CD14-positive monocyte (primary cell): ENCODE measurements at regions not wholly inside any gene's neighbourhood (a gene's known extent, or its start where the extent isn't known, plus 50 kb on each side); places are given as distances from the start of the nearest gene placed in this dataset.

Experiments
- DNase-seq, 3 donors: peaks; one replicate each; pipeline ENCODE4 v3.0.0-alpha.2; 2011 to 2022
- H2AFZ ChIP-seq: 2 replicates; pipeline ENCODE4 v1.6.0; 2012; ENCODE audit warnings: mild to moderate bottlenecking, low read depth, low read length, inconsistent platforms; ENCODE audit not compliant: insufficient read depth, poor library complexity, severe bottlenecking
- H3K27ac ChIP-seq, 2 donors: 1 replicate in 1 of 2; 2 replicates in 1 of 2; pipeline ENCODE4 v1.5.1; 2012 to 2013; ENCODE audit warnings: low read length in 2 of 2, control low read depth in 1 of 2, inconsistent platforms in 1 of 2, low read depth in 1 of 2, mild to moderate bottlenecking in 1 of 2
- H3K27me3 ChIP-seq, 2 donors: one replicate each; pipeline versions ENCODE4 v1.6.0 to v1.6.1; 2011 to 2013; ENCODE audit warnings: low read length in 2 of 2; ENCODE audit not compliant: control insufficient read depth in 2 of 2, insufficient read depth in 2 of 2
- H3K36me3 ChIP-seq, 2 donors: replicated peaks in 1 of 2; 1 replicate in 1 of 2; 2 replicates in 1 of 2; pipeline versions ENCODE4 v1.5.1 to v1.6.1; 2012 to 2013; ENCODE audit warnings: low read length in 2 of 2, control low read depth in 1 of 2, inconsistent platforms in 1 of 2, mild to moderate bottlenecking in 1 of 2; ENCODE audit not compliant: insufficient read depth in 2 of 2, control insufficient read depth in 1 of 2
- H3K4me1 ChIP-seq, 2 donors: 1 replicate in 1 of 2; 2 replicates in 1 of 2; pipeline versions ENCODE4 v1.5.1 to v1.6.1; 2012 to 2013; ENCODE audit warnings: low read length in 2 of 2, control low read depth in 1 of 2, inconsistent platforms in 1 of 2, mild to moderate bottlenecking in 1 of 2, moderate library complexity in 1 of 2; ENCODE audit not compliant: insufficient read depth in 2 of 2, control insufficient read depth in 1 of 2
- H3K4me2 ChIP-seq: replicated peaks from 2 replicates; pipeline ENCODE3; 2012; ENCODE audit warnings: low read length, moderate library complexity, mild to moderate bottlenecking; ENCODE audit not compliant: poor library complexity, severe bottlenecking; ENCODE audit errors: extremely low read depth
- H3K4me3 ChIP-seq, 3 experiments: fragments of 200-600 bp in 1 of 3; sonication (generic) in 1 of 3; replicated peaks in 1 of 3; 1 replicate in 2 of 3; 2 replicates in 1 of 3; pipeline ENCODE4 v1.5.1; 2011 to 2013; ENCODE audit warnings: low read length in 3 of 3, mild to moderate bottlenecking in 3 of 3, control low read depth in 2 of 3, low read depth in 2 of 3, inconsistent platforms in 1 of 3, moderate library complexity in 1 of 3
- H3K79me2 ChIP-seq: 2 replicates; pipeline ENCODE4 v1.6.0; 2012; ENCODE audit warnings: mild to moderate bottlenecking, control low read depth, inconsistent platforms, low read length, moderate library complexity; ENCODE audit not compliant: insufficient read depth
- H3K9ac ChIP-seq: 2 replicates; pipeline ENCODE4 v1.6.0; 2017; ENCODE audit warnings: low read length, mild to moderate bottlenecking; ENCODE audit not compliant: insufficient read depth, poor library complexity, severe bottlenecking
- H3K9me3 ChIP-seq, 2 donors: replicated peaks in 1 of 2; 1 replicate in 1 of 2; 2 replicates in 1 of 2; pipeline versions ENCODE4 v1.5.1 to v1.6.1; 2012 to 2013; ENCODE audit warnings: low read length in 2 of 2, control low read depth in 1 of 2; ENCODE audit not compliant: control insufficient read depth in 1 of 2, insufficient read depth in 1 of 2
- H4K20me1 ChIP-seq: 2 replicates; pipeline ENCODE4 v1.6.0; 2012; ENCODE audit warnings: mild to moderate bottlenecking, low read length, control low read depth, moderate library complexity; ENCODE audit not compliant: insufficient read depth
- H3K27ac Mint-ChIP-seq, 7 donors: one replicate each; pipeline ENCODE4 v1.8.0; 2020; ENCODE audit warnings: mild to moderate bottlenecking in 7 of 7, mixed read lengths in 7 of 7, moderate library complexity in 6 of 7, inconsistent platforms in 2 of 7
- H3K27me3 Mint-ChIP-seq, 3 donors: one replicate each; pipeline ENCODE4 v1.8.0; 2021 to 2022; ENCODE audit warnings: low read depth in 3 of 3, mild to moderate bottlenecking in 3 of 3, mixed read lengths in 3 of 3, moderate library complexity in 3 of 3, inconsistent platforms in 1 of 3
- H3K36me3 Mint-ChIP-seq, 2 donors: one replicate each; pipeline ENCODE4 v1.8.0; 2020; ENCODE audit warnings: mixed read lengths in 2 of 2, inconsistent platforms in 1 of 2, mild to moderate bottlenecking in 1 of 2
- H3K4me1 Mint-ChIP-seq: one replicate; pipeline ENCODE4 v1.8.0; 2020; ENCODE audit warnings: mild to moderate bottlenecking, mixed read lengths
- H3K4me3 Mint-ChIP-seq, 2 donors: one replicate each; pipeline ENCODE4 v1.8.0; 2020; ENCODE audit warnings: mild to moderate bottlenecking in 2 of 2, mixed read lengths in 2 of 2, moderate library complexity in 1 of 2
- H3K9me3 Mint-ChIP-seq, 7 donors: one replicate each; pipeline ENCODE4 v1.8.0; 2020 to 2022; ENCODE audit warnings: mixed read lengths in 7 of 7, mild to moderate bottlenecking in 6 of 7, moderate library complexity in 6 of 7, inconsistent platforms in 2 of 7
- WGBS: methylation state at CpG from one replicate; pipeline ENCODE4 v1.1.5; 2013; ENCODE audit warnings: missing lambda C conversion rate; ENCODE audit not compliant: insufficient coverage; 5-methylcytosine and 5-hydroxymethylcytosine counted together
- intact Hi-C, 2 donors: fragments of 100-400 bp; cut with micrococcal nuclease; formaldehyde crosslinking; loops; one replicate each; pipeline versions ENCODE4 v1.15.0 to v1.15.1; 2023
- TF ChIP-seq, protein P1 (sequence below): fragments of 200-600 bp; IDR thresholded peaks from one replicate; pipeline ENCODE4 v1.8.0; 2022; ENCODE audit warnings: antibody characterized with exemption, mild to moderate bottlenecking

- Mint-ChIP-seq H3K27ac (peak overlapping the region; percentile 92 to 99 (median 96)), H3K4me1 (peaks cover 34% of the 10 kb centered on the region), H3K9me3 (peaks cover 0 to 1% (median 0%) of the 10 kb centered on the region in 7 donors), H3K4me3 (peak overlapping the region in 1 of 2 donors; percentile 39), H3K27me3 (peaks cover 0 to 4% (median 0%) of the 10 kb centered on the region in 3 donors), H3K36me3 (no peaks in the 10 kb centered on the region)
- Histone ChIP-seq H3K4me1 (peaks cover 28 to 31% of the 10 kb centered on the region in 2 donors), H4K20me1 (no peaks in the 10 kb centered on the region), H2AFZ (peak overlapping the region; percentile 37), H3K79me2 (no peaks in the 10 kb centered on the region), H3K9ac (peak overlapping the region; percentile 54), H3K27me3 (no peaks in the 10 kb centered on the region), H3K4me2 (peak overlapping the region; percentile 58), H3K36me3 (no peaks in the 10 kb centered on the region), H3K27ac (peak overlapping the region; percentile 69 to 93), H3K4me3 (peak overlapping the region in 1 of 3 experiments; percentile 38), H3K9me3 (no peaks in the 10 kb centered on the region)
- DNase-seq = peak; percentile 89 to 98 (median 97)
- intact Hi-C loops = loop anchor here (10.0 kb wide), 2 partner anchors 100 to 440 kb away; no protein-coding TSS in a partner anchor
- WGBS = 38% methylated on average over 4 of the region's 9 CpGs
- TF ChIP-seq, protein P1, sequence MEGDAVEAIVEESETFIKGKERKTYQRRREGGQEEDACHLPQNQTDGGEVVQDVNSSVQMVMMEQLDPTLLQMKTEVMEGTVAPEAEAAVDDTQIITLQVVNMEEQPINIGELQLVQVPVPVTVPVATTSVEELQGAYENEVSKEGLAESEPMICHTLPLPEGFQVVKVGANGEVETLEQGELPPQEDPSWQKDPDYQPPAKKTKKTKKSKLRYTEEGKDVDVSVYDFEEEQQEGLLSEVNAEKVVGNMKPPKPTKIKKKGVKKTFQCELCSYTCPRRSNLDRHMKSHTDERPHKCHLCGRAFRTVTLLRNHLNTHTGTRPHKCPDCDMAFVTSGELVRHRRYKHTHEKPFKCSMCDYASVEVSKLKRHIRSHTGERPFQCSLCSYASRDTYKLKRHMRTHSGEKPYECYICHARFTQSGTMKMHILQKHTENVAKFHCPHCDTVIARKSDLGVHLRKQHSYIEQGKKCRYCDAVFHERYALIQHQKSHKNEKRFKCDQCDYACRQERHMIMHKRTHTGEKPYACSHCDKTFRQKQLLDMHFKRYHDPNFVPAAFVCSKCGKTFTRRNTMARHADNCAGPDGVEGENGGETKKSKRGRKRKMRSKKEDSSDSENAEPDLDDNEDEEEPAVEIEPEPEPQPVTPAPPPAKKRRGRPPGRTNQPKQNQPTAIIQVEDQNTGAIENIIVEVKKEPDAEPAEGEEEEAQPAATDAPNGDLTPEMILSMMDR = no peak
These were observed 80.3 kb upstream of the UCN3 start for GRCh38 chr10:5284311-5285057.

DNA sequence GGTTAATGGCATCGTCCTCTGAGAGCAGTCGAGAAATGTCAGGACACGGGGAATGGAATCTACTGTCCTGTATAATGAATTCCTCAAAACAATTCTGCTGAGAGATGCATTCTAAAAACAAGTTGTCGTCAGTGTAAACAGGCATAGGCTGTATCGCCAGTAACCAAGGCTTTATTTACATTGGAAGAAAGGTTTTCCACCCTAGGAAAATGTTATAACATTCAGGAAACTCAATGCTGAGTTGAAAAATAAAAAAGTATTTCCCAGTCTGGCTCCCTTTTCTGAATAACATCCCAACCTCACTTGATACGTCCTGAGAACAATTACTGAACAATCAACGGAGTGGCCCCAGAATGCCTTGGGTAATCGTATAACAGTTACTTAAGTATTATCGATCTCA lies 79.6 kb upstream of the UCN3 start:
- H4K20me1 ChIP-seq = no peaks in the 10 kb centered on the region
- peak overlapping the region; percentile 8 to 93 for H3K27ac ChIP-seq
- H3K36me3 Mint-ChIP-seq = peaks cover 0 to under 1% of the 10 kb centered on the region in 2 donors
- WGBS = 98% methylated on average over 6 of the region's 9 CpGs
- H3K27me3 ChIP-seq = no peaks in the 10 kb centered on the region
- no peak overlapping the region for H3K4me3 ChIP-seq
- H3K9ac ChIP-seq = peak overlapping the region; percentile 54
- intact Hi-C loops = loop anchor here (10.0 kb wide), 2 partner anchors 100 to 440 kb away; no protein-coding TSS in a partner anchor
- H3K9me3 ChIP-seq = no peaks in the 10 kb centered on the region
- H3K4me3 Mint-ChIP-seq = no peak overlapping the region
- H3K27me3 Mint-ChIP-seq = peaks cover 0 to 4% (median 0%) of the 10 kb centered on the region in 3 donors
- peaks cover 0 to 1% (median 0%) of the 10 kb centered on the region in 7 donors for H3K9me3 Mint-ChIP-seq
- peaks cover 35% of the 10 kb centered on the region for H3K4me1 Mint-ChIP-seq
- no peaks in the 10 kb centered on the region for H3K79me2 ChIP-seq
- H3K27ac Mint-ChIP-seq = peak overlapping the region; percentile 92 to 99 (median 96)
- H3K4me1 ChIP-seq = peaks cover 29 to 36% of the 10 kb centered on the region in 2 donors
- no peak for DNase-seq
- no peaks in the 10 kb centered on the region for H3K36me3 ChIP-seq
- H3K4me2 ChIP-seq = no peak overlapping the region
- H2AFZ ChIP-seq = no peak overlapping the region
- TF ChIP-seq, protein P1 = no peak
